HG02943 (cell line): ENCODE measurements at regions not wholly inside any gene's neighbourhood (a gene's known extent, or its start where the extent isn't known, plus 50 kb on each side); places are given as distances from the start of the nearest gene placed in this dataset.
"Not testable (repeated sequence)": the region's sequence is repeated elsewhere in the genome, so short reads cannot be mapped to it uniquely, and the experiment has no call there.

Experiments
- ATAC-seq: cut with Tn5 transposase; IDR thresholded peaks from one replicate; pipeline ENCODE4 v1.9.1; 2021; ENCODE audit warnings: mild to moderate bottlenecking, low read depth, moderate library complexity; ENCODE audit not compliant: unreplicated experiment

DNA sequence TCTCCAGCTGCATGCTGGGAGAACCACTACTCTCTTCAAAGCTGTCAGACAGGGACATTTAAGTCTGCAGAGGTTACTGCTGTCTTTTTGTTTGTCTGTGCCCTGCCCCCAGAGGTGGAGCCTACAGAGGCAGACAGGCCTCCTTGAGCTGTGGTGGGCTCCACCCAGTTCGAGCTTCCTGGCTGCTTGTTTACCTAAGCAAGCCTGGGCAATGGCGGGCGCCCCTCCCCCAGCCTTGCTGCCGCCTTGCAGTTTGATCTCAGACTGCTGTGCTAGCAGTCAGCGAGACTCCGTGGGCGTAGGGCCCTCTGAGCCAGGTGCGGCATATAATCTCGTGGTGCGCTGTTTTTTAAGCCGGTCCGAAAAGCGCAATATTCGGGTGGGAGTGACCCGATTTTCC is 215.0 kb downstream of the STIM2 start:
- ATAC-seq, result not testable (repeated sequence)

DNA sequence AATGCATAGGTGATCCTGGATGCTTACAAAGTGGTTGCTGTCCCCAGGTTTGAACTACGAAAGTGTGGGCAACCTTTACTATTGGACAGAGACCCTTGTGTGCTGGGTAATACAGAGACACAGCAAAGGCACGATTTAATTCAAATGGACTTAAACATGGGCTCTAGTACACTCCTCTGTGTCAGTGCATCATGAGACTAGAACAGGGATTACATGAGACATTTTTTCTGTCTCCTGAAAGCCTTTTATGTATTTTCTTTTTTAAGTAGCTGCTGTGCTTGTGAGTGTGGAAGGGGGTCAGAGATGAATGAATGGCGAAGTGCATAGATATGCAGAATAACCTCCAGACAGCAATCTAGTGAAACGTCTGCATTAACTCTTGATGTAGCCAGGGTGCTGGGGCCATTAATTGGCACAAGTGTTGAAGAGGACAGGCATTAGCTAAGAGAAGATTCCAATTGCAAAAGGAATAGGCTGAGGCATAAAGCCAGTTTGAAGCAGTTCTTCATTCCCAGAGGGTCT is 218.4 kb downstream of the STIM2 start:
- no peak for ATAC-seq

DNA sequence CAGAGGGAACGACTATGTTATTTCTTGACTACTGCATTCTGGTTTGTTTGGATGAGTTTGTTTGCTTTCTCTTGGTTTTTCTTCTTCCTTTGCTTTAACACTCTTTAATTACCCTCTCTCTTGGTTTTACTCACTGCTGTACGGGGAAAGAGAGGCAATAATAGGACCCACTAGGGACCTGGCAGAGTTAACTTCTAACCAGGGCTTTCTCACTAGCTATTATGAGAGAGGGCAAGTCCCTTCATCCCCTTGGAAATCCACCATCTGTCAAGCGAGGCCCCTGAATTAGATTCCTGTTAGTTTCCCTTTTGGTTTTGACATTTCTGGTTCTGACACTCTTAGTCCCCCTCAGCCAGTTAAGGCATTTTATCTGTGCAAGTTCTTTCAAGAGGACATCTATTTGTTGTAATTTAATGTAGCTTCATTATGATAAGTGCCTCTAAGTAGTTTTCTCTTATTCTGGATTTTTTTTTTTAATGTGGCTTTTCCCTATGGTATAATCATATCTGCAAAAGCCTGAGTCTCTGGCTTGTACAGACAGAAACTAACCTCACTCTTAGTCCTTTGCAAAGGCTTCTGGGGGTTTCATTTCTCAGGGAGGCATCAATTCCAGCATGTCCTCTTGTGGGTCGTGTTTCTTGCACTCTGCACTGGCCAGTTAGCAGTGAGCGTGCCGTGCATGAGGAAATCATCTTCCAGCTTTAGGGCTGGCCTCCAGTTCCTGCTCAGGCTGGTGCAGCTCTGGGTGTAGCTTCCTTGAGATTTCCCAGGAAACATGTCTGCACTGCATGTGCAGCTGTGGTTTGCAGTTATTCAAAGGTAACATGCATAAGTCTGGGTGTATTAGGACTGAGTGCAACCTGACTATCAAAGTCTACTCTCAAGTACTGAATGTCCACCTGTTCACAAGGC is 221.3 kb downstream of the STIM2 start:
- ATAC-seq, result peak; percentile 53

DNA sequence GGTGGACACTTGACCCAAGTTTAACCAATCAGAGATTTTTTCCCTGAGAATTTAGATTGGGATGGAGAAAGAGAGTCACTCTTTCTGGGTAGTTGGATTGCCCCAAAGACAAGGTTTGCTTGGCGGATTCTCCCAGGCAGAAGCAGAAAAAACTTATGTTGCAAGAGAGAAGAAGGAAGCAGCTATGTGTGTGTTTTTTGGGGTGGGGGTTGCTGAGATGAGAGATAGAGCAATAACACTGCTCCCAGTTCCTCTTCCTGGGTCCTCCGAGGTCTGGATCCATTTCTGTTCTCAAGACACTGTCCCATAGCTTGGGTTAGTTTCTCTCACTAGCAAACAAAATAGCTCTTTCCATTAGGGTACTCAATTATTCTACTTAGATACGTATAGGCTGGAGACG is 222.1 kb downstream of the STIM2 start:
- no peak for ATAC-seq

GRCh38 chr4:27084685-27085361 is 224.2 kb downstream of the STIM2 start:
- no peak for ATAC-seq

DNA sequence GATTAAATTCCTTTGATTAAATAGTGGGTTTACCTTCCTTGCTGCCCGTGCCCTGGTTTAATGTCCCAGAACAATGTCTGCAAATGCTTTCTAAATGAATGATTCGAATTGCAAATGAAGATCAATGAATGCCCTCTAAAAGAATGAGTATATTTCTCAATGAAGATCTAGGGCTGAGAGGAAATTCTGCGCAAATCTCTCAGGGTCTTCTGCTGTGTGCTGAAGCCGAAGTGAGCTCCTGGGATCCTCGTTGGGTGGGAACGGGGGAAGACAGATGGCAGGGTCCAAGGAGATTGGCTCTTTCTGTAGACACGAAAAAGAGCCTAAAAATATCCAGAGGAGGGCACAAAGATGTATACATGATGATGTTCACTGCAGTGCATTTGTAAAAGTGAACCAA is 224.8 kb downstream of the STIM2 start:
- ATAC-seq, result no peak

DNA sequence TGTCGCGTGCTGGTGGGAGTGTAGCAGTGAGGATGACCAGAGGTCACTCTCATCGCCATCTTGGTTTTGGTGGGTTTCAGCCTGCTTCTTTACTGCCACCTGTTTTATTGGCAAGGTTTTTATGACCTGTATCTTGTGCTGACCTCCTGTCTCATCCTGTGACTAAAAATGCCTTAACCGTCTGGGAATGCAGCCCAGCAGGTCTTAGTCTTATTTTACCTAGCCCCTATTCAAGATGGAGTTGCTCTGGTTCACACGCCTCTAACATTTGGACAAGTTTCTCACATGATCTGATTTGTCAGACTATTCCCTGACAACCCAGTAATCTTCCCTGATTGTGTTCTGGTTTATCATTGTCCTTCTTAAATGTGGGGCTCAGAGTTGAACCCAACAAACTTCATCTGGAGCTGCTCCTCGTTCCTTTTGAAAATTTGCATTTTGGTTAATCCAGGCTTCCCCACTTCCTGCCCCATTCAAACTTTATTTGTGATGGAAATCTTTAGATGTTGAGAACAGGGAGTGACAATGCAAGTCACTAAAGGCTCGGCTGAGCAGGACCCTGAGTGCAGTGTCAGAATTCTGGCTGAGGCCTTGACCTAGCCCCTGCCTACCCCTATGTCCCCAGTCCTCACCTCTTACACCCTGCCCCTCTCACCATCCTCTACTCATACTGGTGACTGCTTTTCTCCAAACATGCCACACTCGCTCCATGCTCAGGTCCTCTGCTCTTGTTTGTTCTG is 226.8 kb downstream of the STIM2 start:
- no peak for ATAC-seq

GRCh38 chr4:27088491-27088890 is 227.8 kb downstream of the STIM2 start:
- no peak for ATAC-seq

- ATAC-seq, result no peak
These were observed 228.5 kb downstream of the STIM2 start for GRCh38 chr4:27089186-27089585.

DNA sequence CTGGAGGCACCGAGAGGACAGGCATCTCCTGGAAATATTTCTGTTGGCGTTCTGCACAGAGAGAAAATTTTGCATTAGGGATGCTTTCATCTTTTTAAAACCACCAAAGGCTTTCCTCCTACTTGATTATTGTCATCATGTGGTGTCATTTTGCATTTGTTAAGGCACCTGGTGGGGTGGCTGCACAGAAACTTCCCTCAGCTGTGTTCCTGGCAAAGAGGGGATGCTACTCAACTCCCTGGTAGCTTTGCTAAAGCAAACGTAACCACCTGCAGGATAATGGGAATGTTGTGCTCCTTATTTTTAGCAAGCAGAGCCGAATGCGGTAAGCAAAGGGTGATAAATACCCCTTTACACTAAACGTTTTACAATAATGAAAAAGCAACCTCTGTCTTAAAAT is 229.8 kb downstream of the STIM2 start:
- no peak for ATAC-seq

- ATAC-seq, result no peak
These were observed 233.6 kb downstream of the STIM2 start for GRCh38 chr4:27094224-27094623.

DNA sequence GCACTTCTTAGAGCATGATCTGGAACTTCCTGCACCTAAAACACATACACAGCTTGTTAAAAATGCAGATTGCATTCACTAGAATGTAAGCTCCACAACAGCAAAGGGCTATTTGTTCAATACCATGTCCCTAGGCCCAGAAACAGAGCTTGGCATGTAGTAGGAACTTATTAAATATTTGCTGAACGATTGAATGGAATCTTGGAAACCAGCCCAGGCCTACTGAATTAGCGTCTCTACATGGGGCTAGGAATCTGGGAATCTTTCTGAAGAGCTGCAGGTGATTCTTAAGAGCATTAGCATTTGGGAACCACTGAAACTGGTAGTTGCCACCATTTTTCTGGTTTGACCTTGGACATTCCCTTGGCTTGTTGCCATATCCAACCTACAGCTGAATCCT is 234.1 kb downstream of the STIM2 start:
- no peak for ATAC-seq

DNA sequence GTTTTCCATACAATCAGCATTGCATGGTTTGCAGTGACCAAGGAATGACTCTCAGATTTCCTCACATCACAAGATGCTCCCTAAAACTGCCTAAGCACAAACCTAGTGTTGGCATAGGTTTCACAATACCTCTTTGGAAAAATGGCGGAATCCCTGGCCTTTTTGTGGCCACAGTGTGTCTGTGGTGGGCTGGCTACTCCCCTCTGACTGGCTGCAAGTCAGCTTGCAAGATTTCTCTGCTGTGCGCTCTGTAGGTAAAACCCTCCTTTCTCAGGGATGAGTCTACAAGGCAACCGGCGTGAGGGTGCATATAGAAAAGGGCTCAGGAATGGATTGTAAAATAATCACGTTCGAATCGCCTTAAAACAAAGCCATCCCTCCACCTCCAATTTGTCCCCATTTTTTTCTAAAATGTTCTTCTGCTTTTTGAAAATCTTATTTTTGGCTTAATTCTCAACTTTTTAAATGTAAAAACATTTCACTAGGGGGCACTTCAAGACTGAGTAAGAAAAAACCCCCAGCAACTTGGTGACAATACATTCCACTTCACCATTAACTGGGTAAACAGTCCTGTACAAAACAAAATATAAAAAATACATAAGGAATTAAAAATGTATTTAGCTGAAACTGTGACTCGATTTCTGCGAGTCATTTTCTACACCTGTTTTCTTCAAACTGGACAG is 235.6 kb downstream of the STIM2 start:
- no peak for ATAC-seq

DNA sequence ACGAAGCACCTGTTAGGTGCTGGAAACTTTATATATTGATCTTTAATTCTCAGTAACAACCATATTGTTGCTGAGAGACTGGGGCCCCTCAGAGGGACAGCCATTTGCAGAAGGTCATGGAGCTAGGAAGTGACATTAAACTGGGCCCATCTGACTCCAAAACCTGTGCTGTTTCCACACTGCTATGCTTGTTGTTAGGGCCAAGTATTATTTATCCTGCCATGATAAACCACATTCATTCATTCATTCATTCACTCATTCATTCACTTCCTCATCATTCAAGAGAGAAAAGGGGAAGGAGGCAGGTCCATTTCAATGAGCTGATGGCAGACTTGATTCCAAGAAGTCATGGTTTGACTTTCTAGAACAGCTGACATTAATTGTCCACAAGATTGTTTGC is 237.4 kb downstream of the STIM2 start:
- ATAC-seq, result no peak

DNA sequence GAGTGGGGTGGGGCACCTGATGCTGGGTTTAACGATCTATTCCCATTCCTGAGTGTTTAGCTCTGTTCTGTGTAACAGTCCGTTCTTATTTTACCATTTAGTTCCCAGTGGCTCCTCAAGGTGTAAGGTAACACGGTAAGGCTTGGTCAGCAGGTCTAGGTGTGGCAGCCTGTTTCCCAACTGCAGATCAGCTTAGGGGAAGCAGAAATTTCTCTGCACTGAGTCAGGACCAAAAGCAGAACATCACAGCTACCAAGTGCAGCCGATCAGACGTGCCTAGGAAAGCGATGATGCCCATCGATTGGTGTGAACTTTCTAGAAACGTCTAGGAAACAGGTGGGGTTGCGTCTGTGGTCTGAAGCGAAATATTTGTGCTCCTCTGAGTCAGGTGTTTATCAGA is 240.1 kb downstream of the STIM2 start:
- no peak for ATAC-seq

GRCh38 chr4:27101126-27101525 is 240.5 kb downstream of the STIM2 start:
- ATAC-seq, result no peak

DNA sequence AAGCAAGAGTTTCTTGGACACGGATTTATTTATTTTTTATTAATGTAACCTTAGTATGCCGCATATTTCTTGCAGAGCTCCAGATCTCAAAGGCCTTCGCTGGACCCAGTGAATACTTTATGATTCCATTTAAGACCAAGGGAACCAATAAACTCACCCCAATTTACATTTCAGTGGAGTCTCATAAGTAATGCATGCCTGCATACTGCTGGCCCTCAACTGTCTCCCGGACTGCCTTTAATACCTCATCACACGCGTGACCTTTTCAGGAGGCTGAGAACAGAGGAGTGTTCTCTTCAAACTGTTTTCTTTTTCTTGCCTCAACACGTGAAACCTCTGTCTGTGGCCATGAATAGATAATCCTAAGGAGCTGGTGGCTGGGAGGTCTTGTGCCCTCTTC is 240.9 kb downstream of the STIM2 start:
- ATAC-seq, result no peak

- no peak for ATAC-seq
These were observed 251.0 kb downstream of the STIM2 start for GRCh38 chr4:27111627-27112026.

DNA sequence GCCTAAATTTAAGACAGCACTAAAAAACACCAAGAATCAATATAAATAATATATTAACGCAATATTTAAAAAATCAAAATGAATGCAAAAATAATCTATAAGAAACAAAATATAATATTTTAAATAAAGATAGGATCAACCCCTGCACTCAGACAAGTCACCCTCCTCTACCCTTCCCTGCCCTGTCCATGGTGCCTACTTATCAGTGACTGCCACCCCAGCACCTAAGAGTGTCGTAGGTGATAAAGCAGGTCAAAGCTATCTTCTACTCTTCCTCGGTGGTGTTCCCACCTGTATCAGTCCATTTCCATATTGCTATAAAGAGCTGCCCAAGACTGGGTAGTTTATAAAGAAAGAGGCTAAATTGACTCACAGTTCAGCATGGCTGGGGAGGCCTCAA is 251.9 kb downstream of the STIM2 start:
- ATAC-seq, result no peak

GRCh38 chr4:27115221-27115620 is 254.6 kb downstream of the STIM2 start:
- ATAC-seq, result no peak
